ENCODE measurements at regions not wholly inside any gene's neighbourhood (a gene's known extent, or its start where the extent isn't known, plus 50 kb on each side); places are given as distances from the start of the nearest gene placed in this dataset.
"Not testable (repeated sequence)": the region's sequence is repeated elsewhere in the genome, so short reads cannot be mapped to it uniquely, and the experiment has no call there.

DNA sequence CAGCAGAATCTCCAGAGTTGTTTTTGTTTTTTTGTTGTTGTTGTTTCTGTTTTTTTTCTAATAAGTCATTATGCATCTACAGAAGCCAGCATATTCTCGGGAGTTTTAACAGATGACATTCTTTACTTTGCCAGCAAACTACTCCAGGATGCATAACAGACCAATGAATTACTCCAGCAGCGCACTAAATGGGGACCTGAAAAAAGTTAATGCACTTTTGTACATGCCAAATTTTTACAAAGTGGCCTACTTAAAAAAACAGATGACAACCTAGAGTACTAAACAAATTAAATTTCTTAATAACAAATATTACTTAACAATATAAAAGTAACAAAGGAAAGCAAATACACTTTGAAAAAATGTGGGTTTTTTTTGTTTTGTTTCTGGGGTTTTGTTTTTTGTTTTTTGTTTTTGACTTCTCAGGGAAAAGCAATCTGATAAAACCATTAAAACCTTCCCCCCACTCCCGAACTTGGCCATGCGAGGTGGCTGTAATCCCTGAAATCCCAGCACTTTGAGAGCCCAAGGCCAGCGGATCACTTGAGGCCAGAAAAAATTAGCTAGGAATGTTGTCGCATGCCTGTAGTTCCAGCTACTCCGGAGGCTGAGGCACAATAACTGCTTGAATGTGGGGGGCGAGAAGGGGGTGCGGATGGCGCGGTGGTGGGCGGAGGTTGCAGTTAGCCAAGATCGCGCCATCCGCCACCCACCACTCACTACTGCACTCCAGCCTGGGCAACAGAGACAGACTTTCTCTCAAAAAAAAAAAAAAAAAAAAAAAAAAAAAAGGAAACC, 352.4 kb downstream of the CETN3 start:
- no peak for DNase-seq (ENCODE audit: low read depth)

DNA sequence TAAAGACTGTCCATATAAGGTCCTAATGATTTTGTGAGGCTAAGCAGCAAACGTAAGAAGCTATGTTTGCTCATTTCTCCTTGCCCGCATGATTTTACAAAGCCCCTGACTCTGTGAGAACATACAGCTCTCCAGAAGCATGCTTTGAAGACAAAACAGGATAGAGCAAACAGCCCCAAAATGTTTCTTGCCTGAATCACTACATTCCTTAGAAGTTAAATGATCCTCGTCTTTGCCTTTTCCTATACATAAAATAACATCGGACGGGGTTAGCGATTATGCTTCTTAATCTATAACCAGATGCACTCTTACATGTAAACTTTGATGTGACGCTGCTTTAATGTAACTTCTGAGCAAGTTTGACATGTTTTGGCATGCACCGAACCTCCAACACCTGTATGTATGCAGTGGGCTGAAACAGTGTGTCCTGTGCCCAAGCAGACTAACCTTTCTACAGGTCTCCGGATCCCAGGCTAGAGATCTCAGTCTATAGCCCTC, 353.7 kb downstream of the CETN3 start:
- DNase-seq (ENCODE audit: low read depth) = peak; percentile 60

DNA sequence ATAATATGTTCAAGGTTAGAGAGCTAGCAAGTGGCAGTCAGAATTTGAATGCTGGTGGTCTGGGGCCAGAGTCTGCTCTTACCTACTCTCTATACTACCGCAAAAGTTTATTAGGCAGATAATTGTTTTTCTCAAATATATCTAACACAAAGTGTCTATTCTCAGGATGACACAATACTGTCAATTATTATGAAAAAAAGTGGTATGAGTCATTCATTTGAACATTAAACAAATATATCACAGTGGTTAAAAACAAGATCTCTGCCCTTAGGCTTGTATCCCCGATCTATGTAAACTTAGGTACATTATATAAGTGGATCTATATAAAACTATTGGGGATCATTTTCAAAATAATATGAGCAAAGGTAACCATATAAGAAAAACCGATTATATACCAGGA, 354.9 kb downstream of the CETN3 start:
- peak; percentile 37 for DNase-seq (ENCODE audit: low read depth)

DNA sequence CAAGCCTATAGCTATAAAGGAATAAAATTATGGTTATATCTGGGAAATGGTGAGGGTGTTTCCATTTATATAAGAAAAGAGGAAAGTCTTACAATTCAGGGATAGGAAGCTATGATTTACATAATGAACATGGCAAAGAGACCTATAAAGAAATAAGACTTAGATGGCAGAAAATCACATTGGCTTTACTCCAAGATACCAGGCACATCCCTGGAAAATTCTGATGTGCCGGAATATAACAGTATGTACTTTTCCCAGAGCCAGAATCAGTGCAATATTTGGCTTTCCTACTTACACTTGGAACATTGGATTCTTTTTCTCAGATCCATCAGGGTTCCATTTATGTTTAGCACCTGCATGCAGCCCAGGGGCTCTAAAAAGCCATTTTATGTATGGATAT, 357.8 kb downstream of the CETN3 start:
- no peak for DNase-seq (ENCODE audit: low read depth)

DNA sequence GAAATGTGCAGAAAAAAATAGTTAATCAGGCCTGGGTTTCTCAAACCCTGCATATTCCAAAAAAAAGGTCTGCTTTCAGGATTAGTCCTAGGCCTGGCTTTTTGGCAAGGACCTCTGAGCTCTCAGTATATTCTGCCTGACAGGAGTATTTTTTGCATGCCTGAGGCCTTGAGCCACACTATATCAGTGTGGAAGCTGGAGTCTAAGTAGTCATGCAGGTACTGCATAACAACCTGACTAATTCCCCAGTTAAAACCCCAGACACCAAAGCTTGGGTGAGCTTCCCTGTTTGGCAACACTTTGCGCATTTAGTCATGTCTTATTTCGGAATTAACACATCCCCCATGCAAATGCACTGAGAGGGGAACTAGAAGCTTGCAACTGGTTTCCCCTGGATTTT, 359.5 kb downstream of the CETN3 start:
- no peak for DNase-seq (ENCODE audit: low read depth)

DNA sequence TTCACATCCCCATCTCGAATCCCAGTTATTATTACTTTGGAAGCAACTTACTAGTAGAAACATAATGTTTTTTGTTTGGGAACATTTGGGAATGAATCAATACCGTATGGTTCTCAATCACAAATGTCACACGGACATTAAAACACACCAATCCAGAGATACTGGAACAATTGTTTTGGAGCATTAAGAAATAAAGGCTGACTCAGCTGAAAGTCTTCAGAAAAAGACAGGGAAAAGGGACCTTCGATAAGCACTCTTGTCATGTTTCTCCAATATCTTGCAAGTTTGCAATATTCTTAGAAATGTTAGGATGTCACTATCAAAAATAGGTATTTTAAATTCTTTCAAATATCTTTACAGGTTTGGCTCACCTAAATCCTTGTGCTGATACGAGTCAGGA, 362.4 kb downstream of the CETN3 start:
- no peak for DNase-seq (ENCODE audit: low read depth)

DNA sequence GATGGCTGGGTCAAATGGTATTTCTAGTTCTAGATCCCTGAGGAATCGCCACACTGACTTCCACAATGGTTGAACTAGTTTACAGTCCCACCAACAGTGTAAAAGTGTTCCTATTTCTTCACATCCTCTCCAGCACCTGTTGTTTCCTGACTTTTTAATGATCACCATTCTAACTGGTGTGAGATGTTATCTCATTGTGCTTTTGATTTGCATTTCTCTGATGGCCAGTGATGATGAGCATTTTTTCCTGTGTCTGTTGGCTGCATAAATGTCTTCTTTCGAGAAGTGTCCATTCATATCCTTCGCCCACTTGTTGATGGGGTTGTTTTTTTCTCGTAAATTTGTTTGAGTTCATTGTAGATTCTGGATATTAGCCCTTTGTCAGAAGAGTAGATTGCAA, 369.5 kb downstream of the CETN3 start:
- not testable (repeated sequence) for DNase-seq (ENCODE audit: low read depth)

DNA sequence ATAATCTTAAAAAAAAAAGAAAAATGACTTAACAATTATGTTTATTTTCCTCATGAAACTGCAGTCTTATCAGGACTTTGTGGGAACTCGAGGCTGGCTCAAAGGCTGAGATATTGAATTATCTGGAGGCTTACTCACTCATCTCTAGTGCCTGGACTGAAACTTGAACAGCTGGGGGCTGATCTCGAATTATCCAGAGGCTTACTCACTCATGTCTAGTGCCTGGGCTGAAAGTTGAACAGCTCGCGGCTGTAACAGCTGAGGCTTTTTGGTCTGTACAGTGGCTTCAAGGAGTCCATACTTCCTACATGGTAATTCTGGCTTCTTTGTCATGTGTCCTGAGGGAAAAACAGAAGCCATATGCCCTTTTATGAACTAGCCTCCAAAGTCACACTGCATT, 371.9 kb downstream of the CETN3 start:
- DNase-seq (ENCODE audit: low read depth) = no peak

DNA sequence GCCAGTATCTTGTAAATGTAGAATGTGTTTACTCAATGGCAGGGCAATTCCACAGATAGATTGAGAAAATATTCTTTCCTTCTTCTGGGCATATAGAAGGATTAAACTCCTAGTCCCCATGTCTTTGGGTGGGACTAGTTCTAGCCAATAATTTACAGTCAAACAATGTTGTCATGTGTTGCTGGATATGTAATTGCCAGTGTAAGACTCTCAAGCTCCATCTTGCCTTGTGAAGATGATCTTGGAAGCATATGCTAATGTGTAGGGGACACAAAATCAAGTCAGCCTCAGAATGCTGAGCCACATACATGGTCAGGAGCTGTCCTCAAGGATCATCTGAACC, 386.9 kb downstream of the CETN3 start:
- no peak for DNase-seq (ENCODE audit: low read depth)

DNA sequence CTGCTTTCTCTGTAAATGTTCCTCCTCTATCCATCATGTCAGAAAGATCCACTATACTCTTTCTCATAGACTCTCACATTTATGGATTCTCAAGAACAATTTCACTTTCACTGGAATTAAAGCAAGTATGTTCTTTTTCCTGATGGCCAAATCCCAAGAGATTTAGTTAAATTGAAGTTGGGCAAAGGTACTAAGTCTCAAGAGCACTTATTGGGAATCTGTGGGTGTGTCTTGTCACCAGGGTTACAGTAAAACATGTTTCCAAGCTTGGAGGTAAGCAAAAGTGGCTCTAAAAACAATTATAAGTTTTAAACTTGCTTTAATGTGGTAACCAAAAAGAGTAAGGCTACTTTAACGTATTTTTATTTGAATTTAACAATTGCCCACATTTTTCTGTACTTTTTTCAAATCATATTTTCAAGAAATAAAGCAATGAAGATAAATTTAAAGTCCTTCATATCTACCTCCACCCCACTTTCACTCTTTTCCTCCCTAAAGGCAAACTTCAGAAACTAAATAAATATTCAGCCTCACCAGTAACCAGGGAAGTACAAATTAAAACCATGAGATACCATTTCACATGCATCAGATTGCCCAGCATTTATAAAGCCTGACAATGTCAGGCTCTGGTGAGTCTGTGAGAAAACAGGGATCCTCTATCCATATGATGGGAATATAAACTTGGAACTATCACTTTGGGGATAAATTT, 387.4 kb downstream of the CETN3 start:
- DNase-seq (ENCODE audit: low read depth) = no peak

DNA sequence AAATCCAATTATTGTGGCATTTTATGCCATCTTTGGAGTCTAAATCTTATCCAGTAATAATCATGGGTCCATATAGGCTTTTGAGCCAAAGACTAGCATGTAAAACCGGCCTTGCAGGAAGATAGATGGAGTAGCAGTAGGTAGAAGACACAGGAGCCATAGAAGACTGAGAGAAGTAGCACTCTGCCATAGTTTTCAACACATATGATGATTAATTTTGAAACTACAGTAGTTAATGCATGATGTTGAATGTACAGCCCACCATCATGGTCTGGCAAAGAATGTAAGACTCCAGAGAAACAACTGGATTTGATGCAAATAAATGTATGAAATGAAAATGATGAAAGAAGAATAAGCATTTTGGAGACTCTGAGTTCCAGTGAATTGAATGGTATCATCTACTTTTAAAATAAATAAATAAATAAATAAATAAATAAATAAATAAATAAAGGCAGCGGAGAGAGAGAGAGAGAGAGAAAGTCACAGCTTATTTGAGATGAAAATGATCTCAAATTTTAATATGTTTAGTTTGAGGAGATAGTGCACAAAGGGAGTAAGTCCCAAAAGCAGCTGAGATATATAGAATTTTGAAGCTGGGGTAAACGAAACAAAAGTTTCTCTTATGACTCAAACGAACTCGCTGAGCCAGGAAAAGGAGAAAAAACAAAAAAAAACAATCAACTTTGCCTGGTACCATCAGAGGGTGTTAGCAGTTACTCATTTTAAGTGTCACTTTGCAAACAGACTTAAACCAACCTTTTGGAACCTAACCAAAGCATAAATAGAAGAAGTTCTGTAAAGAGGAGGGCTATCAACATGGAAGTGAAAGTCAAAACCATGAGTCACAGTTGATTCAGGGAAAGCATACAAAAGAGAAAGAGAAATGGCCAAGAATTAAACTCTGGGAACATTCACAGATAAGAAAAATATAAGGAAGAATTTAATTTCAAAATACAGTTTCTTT, 388.7 kb downstream of the CETN3 start:
- peak; percentile 57 for DNase-seq (ENCODE audit: low read depth)

DNA sequence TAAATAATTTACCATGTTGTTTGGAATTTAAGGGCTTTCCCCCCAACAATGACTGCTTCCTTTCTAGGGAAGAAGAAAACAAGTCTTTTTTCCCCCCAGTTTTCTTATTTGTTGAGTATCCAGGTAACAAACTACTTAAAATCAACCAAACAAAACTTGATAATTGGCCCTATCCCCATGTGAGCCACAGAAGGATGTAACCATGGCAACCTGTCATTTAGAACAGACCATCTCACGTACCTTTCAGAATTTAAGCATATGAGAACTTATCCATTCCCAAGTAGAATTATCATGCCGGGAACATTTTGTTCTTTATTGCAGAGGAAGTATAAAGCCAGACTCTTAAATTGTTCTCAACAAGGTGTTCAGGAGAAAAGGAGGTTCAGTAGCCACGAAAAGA, 392.3 kb downstream of the CETN3 start:
- DNase-seq (ENCODE audit: low read depth) = no peak

DNA sequence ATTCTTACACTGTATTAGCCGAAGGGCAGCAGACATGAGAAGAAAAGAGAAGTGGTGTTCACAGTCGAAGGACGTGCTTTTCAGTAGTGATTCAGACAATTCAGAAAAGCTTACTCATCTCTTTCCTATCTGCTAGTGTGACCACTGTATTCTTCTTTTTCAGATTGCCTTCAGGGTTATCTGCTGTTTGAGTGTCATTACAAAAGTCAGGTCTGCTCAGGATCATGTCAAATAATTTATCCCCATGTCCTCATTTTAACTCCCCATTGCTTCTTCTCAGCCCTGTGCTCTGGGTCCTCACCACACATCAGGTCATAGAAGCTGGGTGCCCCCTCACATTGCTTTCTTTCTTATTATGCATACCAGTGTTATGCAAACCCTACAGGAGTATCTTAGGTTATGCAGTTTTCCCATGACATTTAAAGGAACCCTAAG, 394.0 kb downstream of the CETN3 start:
- peak; percentile 37 for DNase-seq (ENCODE audit: low read depth)

DNA sequence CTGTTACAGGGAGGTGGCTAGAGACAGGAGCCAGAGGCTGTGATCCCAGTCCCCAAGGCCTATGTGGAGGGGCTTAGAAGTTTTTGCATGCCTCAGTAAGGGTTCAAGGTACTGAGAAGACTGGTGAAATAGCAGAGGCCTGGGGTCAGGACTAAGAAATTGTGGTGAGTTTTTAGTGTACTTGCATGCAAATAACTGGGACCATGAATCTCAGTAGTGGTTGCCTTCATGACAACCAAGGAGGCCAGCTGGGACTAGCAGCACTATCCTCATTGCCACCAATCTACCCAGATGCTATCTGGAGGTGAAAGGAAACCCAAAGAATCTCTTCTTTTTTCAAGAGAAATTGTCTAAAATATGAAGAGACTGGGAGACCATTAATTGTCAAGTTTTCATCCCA, 395.1 kb downstream of the CETN3 start:
- no peak for DNase-seq (ENCODE audit: low read depth)

DNA sequence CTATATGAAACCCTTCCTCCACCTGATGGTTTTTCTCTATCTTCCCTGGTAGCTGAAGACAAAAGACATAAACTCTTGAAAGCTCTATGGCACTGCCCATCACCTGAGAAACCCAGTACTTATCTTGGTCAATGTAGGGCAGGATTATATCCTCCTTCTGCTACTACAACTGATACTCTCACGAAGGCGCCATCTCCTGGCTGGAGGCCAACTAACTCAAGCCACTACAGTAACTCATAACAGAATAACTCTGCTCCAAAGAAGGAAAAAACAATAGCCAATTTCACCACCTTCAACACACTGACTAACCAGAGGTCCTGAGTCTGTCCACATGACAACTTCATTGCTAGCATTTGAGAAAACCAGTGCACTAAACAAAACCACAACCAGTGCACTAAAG, 409.2 kb downstream of the CETN3 start:
- DNase-seq (ENCODE audit: low read depth) = no peak

DNA sequence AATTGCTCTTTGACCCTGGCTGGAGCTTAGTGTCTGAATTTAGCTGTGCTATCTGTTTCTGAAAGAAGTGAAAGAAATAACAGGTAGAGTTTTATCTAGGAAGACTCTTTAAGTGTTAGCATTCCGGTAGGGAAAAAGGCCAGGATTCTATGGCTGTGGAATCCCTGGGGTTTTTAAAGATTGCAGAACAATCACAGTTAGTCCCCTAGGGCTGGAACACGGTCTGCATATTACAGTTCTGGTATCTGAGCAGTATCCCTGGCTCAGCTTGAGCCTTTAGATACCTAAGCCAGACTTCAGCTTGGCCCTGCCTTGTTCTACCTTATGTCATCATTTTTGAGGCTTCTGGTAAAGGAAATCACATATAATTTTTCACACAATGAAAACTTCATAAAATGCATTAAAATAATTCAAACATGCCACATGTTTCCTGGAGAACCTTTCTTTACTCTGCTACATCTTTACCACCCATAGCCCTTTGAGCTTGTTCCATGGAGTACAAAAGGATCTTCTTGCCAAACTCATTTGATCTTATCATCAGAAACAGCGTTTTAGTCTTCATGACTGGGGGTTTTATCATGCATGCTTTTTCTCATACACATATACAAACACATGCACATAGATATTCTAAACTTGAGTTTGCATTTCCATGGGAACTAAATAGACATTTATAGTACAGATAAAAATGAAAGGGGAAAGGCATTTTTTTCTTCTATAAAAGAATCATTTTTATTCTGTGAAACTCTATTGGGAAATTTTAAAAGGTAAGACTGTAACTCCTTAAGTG, 410.8 kb downstream of the CETN3 start:
- DNase-seq (ENCODE audit: low read depth) = no peak

DNA sequence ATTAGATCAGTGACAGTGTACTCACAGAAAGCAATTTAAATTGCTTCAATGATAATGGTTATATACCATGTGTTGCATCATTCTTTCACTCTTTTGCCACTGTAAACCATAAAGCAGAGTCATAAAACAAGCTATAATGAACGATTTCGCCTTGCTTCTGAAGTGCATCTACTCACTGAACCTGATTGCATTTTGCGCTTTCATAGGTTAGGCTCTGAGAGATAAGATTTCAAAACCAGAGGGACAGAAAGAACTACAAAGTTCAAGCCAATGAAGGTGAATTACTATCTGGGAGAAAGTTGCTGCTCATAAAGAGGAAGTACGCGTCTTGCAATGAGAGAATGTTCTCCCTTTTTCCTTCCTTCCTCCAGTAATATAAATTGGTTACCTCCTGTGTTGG, 412.7 kb downstream of the CETN3 start:
- DNase-seq (ENCODE audit: low read depth) = no peak

DNA sequence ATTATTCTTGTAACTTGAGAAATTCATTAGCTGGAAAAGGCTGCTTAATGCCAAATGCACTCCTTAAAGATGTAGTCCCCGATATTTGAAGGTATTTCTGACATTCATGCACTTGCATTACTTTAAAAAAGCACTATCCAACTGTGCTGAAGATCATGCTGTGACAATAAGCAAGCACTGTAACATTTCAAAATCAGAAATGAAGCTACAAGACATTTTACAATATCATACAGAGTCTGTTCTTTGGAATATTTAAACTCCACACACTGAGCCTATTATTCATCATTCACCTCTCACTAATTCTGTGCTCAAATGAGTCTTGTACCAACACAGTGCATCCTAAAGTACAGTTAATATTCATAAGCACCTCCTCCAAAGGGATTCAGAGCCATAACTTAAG, 413.2 kb downstream of the CETN3 start:
- DNase-seq (ENCODE audit: low read depth) = no peak

DNA sequence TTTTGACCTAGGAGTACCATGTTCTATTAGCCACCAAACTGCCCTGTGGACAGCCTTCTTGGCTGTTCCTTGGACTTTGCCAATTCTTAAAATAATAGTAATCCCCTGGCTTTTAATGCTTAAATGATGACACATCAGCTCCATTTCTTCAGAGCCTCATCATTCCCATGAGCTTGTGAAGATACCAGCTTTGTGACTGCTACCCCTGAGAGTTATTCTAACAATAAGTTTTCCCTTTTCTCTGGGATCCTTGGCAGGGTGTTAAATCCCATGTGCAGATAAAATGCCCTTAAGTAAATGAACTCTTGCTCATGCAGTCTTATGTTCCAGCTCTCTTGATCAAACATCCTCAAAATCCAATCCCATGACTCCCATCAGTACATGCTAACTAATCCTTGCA, 415.3 kb downstream of the CETN3 start:
- no peak for DNase-seq (ENCODE audit: low read depth)

DNA sequence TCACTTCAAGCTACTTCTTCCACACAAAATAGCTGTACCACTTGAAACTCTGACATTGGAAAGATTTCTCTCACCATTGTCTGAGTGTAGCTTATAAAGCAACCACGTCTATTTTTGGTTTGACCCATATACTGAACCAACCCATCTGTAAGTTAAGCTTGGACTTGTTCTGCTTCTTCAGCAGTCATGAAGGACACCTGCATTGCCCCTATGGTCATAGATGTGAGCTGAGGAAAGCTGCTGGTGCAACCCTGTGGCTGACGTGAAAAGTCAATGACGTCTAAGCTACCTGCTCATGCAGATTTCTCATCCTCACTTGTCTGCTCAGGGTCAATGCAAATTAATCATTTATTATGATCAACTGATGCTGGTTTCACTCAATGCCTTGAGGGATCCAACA, 417.4 kb downstream of the CETN3 start:
- DNase-seq (ENCODE audit: low read depth) = no peak

DNA sequence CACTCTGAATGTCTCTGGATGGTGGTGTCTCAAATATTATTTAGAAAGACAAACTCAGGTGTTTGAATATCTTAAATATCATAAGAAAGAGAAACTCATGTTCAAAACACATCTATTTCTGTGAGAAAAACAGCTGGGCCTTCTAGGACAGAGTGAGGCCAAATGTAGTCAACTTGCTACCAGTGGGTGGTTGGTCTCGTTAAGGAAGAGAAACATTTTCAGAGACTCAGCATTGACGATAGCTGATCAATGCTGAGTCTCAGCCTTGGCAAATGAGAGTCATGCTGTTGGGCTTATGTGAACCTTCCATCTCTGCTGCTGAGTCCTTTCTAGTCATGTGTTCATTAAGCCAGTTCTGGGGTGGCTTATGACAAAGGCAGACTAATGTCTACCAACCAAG, 418.0 kb downstream of the CETN3 start:
- DNase-seq (ENCODE audit: low read depth) = no peak

DNA sequence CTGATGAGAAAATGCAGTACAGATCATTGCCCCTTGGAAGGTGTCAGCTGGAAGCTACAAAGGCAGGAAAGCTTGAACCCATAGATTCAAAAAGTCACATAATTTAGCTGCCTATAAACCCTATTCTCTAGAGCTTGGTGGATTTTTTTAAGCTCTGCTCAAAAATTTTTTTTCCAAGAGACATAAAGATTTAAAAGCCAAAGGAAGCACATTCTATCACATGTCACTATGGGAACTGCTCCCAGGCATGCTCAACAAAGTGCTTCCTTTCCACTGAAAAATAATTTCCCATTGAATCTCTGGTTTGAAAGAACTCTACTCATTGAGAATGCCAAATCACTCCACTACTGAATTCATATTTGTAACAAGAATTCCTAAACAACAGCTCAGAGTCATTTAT, 419.8 kb downstream of the CETN3 start:
- DNase-seq (ENCODE audit: low read depth) = no peak

All from ELR (cell line).